GM18519 (cell line): ENCODE measurements at regions not wholly inside any gene's neighbourhood (a gene's known extent, or its start where the extent isn't known, plus 50 kb on each side); places are given as distances from the start of the nearest gene placed in this dataset.

Experiments
- ATAC-seq: cut with Tn5 transposase; IDR thresholded peaks from one replicate; pipeline ENCODE4 v1.9.1; 2021; ENCODE audit warnings: mild to moderate bottlenecking, moderate library complexity; ENCODE audit not compliant: unreplicated experiment, low FRiP score

DNA sequence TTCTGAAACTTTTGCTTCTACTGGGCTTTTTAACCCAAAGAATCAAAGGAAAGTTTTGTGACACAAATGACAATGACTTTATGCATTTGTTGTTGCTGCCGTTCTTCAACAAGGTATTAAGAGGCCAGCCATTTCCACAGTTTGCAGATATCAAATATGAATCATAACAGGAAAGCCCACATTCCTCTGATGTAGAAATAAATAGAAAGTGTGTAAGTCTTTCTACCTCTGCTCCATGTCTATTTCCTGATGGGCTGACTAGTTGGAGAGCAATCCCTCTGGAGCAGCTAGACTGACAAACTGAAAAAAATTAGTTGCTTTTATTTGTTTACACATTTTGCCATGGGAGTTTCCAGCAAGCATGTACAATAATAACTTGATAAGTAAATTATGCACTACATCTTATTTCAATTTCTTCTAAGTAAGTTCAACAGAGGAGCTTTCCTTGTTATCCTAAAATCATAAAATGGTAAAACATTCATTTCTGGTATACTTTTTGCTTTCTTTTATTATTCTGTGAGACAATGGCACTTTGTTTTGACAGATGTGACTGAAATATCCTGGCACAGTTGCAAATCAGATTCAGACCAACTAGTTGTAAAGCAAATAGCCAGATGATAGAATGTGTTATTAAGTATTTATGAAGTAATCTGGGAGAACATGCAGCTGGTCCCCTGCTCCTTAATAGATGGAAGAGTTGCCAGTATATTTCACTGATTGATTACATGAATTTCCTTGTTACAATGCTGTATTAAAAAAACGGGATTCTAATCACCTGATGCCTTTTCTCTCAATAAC is 266.7 kb downstream of the METTL4 start:
- no peak for ATAC-seq

DNA sequence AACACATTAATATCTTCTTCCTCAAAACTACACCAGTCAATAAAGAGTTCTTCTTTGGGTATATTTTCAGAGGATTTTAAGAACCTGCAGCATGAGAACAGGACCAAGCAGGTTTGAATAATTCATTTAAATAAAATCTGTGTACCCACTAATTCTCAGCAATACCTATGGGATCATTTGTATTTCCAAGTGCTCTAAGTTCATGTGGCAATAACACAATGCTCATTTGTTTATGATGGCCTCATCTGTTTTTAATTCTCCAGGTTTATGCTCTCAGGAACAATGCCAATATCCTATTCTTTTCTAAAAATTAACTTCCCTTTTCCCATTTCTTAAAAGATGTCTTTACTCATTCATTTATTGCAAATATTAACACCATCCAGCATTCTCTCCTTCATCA is 264.7 kb downstream of the METTL4 start:
- ATAC-seq: no peak

DNA sequence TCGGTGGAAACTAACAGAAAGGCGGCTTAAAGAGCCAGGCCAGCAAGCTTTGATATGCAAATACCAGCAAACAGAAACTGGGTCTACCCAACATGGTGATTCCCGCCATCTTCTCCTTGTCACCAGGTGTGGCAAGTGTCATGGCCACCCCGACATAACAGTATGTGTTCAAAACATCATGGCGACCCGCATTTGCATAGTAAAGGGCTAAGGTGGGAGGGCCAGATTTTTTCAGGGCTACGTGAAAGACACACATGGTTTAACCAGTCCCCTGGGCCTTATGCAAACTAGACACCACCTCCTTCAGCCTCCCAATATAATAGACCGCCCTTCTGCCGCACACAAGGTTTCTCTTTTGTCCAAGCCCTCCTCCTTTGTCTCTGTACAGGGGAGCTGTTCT is 260.4 kb downstream of the METTL4 start:
- no peak for ATAC-seq

DNA sequence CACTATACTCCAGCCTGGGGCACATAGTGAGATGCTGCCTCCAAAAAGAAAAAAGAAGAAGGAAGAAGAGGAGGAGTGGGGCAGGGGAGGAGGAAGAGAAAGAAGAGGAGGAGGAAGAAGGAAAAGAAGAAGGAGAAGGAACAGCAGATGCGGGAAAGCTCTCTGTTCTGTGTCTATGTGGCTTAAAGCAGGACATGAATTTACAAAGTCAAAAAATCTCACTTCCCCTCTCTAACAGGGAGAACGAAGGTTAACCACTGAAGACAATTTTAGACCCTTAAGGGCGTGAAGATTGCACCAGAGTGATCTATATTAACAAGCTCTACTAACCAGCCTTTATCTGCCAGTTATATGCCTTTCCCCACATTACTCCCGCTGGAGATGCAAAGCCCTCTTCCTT is 258.9 kb downstream of the METTL4 start:
- peak; percentile 65 for ATAC-seq

DNA sequence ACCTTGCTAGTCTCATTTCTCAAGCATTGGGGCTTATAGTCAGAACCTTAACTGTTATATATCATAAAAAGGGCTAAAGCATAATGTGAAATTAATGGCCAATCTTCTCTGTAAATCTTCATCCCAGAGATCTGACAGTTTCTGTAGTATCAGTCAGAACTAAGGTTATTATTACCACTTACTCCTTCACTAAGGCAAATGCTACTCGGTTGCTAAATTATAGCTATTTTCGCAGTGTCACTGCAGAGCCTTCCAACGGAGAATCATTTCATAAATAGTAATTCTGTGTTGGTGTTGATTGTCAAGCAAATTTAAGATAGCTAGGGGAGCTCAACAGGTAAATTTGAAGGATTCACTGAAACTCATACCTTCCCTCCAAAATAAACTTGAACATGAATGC is 258.0 kb downstream of the METTL4 start:
- ATAC-seq: no peak

DNA sequence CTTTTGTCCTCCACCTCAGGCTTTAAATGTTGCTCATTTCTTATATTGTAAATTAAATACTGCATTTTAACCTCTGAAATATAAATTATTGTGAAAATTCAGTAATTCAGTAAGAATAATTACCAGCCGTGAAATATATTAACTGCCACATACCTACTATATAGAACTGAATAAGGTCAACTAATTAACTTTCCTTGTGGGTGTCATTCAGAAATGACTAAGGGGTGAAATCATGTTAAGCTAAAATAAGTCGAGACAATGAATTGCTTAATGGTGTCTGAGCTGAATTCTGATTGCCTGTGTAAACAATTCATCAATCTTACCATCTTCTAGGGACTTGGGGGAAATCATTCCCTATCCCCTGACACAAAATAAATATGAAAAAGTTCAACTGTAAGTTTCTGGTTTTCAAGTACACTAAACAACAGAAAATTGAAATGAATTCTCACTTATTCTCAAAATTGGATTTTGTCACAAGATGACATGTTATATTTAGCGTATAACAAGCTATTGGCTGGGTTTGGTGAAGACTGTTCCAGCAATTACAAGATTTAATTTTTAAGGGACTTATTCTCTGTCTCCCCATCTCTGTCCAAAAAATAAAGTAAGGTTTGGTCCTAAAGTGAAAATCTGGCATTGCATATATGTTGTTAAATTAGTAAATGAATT is 255.1 kb downstream of the METTL4 start:
- ATAC-seq: no peak

GRCh38 chr18:2316751-2317696 is 254.3 kb downstream of the METTL4 start:
- no peak for ATAC-seq

DNA sequence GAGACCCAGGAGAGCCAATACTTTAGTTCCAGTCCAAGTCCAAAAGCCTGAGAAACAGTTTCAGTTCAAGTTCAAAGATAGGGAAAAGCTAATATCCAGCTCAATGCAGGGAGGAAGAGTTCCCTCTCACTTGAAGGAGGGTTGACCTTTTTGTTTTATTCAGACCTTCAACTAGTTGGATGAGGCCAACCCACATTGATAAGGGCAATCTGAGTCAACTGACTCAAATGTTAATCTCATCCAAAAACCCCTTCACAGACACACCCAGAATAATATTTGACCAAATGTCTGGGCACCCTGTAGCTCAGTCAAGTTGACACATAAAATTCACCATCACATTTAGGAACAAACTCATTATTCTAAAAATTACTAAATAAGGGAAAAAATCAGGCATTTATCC is 246.8 kb downstream of the METTL4 start:
- ATAC-seq: no peak

DNA sequence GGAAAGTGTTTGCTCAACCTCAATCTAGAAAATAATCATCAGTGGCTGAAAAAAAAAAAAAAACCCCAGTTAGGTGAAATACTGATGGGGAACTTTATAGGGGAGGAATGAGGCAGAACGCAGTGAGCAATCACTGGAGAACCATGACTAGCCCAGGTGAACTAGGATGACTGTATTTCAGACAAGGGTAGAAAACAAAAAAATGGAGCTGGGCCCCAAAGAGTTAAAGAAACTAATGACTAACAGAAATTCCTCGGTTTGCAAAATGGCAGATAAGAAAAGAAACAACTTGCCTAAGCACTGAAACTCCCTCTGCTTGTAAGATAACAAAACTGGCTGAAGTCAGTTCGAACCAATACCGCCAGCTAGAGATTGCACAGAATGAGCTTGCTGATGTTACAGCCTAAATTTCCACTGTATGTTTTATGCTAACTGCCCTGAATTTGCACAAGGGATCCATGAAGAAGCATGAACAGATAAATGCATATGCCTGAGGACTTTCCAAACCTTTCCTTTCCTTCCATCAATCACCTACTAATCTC is 245.9 kb downstream of the METTL4 start:
- ATAC-seq: no peak

DNA sequence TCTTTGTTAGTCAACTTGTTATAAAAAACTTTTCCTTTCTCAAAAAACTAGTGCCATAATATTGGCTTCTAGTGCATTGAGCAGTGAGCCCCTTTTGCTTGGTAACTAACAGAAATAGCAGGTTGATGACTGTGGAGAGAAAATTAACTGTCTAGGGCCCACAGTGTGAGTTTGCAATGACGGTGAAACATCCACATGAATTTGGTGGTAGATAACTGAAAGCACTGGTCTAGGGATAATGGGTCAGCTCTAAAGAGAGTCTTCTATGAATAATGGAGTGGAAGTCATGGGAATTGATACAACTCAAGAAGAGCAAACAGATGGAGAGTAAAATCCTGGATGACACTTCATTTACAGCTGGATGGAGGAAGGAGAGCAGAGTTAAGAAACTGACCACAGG is 245.4 kb downstream of the METTL4 start:
- no peak for ATAC-seq

GRCh38 chr18:2326999-2327398 is 244.3 kb downstream of the METTL4 start:
- no peak for ATAC-seq

DNA sequence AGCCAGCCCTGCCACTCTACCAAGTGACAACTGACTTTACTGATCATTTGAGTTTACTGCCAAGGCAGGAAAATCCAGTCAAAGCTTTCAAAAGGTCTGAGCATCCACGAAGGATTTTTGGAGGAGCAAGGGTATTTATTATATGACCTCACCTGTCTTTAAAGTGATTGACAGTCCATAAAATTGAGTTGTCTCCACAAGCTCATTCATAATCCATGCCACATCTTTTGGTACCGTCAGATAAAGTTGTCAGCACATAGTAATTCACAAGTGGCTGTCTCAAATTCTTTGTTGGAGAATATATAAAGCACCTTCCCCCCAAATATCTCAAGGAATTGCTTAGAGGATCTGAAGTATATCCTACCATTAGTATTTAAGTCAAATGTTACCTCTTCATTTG is 240.5 kb downstream of the METTL4 start:
- ATAC-seq: no peak

DNA sequence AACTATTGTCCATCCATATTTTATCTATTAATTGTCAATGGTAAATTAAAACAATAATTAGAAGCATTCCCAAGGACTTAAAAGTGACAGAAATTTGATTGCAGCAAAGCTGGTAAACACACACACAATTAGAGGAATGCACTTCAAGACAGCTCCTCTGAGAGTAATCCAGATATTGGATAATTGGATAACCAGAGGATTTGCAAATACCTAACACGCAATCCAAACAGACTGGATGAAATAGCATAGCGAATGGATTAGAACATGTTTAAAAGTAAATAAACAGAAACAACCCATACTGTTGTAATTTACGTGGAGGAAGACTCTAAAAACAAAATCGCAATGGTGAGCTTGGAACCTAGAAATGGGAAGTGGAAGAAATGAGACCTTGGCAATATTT is 239.8 kb downstream of the METTL4 start:
- ATAC-seq: no peak

DNA sequence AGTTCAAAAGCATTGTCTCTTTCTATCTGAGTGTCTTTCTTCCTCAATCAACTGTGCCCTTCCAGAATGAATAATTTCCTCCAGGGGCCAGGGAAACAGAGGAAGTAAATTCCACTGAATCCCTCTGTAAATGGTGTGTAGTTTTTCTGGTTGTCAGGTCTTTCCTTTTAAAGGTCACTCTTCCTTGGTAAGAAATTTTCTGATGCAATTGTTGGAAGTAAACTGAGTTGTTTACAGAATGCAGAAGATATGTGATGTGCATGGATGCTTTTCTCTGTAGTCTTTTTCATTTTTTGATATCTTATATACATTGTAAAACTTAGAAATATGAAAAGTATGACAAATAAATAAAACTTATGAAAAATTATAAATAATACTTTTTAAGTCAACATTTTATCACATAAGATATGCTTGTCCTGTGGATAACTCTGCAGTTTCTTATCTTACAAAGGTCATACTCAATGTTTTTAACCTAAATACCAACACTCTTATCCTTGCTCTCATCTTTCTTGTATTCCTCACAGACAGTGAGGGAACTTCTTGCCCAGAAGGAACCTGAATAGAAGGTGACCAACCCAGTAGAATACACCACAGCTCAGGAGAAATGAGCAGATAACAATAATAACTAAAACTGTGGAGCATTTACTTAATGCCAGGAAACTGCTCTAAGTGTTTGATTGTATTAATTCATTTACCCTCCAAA is 234.5 kb downstream of the METTL4 start:
- ATAC-seq: no peak

DNA sequence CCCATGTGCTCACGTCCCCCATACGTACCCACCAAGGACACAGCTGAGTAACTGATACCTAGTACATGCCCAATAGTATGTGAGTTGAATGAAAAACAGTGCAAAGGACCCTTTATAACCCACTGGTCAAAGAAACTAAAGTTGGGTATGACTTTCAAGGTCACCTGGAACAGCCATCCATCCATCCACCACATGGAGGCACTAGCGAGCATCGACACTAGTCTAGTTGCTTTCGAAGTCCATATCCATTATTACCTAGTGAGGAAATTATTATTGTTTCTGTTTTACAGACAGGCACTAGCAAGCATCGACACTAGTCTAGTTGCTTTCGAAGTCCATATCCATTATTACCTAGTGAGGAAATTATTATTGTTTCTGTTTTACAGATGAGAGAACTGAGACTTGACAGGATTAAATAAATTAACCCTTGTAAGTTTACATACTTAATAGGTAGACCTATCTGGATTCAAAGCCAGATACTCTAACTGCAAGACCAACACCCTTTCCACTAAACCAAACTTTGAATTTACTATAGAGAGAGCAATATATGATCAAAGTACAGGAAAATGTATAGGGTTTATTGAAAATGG is 233.7 kb downstream of the METTL4 start:
- ATAC-seq: peak; percentile 64

DNA sequence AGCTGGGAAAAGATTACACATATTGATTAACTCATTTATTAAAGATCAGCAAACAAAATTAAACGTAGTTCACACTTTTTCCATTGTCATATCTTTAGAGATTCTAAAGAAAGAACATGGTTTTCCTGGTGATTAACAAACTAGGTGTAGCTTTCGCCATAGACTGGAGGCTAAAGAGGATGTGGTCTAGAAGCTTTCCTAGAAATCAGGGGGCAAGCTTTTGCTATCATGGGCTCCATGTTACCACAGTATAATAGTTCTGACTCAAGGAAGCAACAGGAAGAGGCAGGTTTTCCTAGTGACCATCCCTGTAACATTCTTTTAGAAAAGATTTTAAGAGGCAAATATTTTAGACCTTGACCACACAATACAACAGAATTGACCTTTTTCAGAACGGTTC is 232.7 kb downstream of the METTL4 start:
- ATAC-seq: no peak

DNA sequence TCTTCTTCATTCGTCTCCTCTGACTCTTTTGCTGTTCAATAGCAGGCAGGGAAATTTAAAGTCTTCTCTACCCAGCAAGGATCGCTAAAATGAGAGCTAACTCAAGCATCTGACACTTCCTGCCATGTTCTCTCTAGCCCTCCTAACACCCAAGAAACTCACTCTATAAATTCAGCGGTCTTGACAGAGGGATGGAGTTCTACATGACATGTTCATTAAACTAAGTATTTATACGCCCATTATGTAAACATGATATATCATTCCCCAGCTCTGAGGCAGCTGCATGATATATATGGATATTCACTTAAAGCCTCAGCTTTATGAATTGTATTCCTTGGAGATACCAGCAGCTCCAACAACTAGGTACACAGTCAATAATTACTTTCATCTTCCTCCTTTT is 231.0 kb downstream of the METTL4 start:
- no peak for ATAC-seq

DNA sequence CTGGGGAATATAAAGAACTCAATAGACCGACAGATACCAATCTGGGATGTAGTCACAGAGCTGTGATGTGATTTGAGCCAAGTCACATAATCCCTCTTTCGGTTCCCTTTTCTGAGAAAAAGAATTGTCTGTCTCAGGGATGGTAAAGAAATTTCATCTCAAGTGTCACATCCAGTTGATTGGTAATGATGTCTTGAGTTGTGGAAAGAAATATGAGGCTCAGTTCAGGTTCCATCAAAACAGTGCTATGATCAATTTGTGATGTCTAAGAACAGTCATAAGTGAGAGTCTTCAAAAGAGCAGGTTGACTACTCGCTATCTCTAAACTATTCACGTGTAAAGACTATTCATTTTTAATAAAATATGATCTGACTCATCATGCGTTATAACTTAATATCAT is 223.3 kb downstream of the METTL4 start:
- no peak for ATAC-seq

DNA sequence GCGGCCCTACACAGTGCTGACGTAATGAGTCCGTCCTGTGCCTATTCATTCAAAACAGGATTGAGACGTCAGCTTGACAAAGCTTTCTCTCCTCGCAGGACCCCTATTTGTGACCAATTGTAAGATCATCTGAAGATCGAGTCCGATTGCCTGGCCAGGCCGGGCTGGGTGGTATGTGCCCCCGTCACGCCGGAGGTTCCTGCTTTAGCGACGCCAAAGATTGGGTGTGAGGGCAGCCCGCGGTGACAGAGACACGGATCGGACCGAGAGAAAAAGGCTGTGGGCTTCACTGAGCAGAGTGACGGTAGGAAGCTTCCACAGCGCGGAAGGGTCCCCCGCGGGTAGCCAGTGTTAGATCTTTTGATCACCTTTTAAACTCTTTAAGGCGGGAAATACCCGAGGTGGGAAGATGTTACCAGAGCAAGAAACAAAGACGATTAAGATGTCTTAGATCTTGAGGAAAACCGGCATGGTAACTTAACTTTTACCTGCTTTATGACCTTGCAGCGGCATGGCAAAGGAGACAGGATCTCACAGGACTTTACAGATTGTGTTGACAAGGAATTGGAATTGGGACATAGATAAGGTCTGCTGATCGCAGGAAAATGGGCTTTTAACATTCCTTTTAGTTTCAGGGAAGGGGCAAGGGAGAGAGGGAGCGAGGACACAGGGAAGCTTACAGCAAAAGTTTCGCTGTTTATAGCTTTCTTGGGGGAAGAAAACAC is 220.0 kb downstream of the METTL4 start:
- ATAC-seq: no peak
